GM12891 (cell line): ENCODE measurements at regions not wholly inside any gene's neighbourhood (a gene's known extent, or its start where the extent isn't known, plus 50 kb on each side); places are given as distances from the start of the nearest gene placed in this dataset.

ENCODE experiments used
- POLR2A ChIP-seq: IDR thresholded peaks from 2 replicates; pipeline ENCODE4 v1.6.1; 2011; ENCODE audit warnings: low read depth, low read length, control low read depth
- POLR2AphosphoS5 ChIP-seq: IDR thresholded peaks from 2 replicates; pipeline ENCODE4 v1.6.1; 2011; ENCODE audit warnings: low read depth, low read length, control low read depth
- SPI1 ChIP-seq: IDR thresholded peaks from 2 replicates; pipeline ENCODE4 v1.6.1; 2011; ENCODE audit warnings: low read depth, low read length, control low read depth
- TAF1 ChIP-seq: IDR thresholded peaks from 2 replicates; pipeline ENCODE4 v1.6.1; 2011; ENCODE audit warnings: low read depth, low read length, control low read depth

DNA sequence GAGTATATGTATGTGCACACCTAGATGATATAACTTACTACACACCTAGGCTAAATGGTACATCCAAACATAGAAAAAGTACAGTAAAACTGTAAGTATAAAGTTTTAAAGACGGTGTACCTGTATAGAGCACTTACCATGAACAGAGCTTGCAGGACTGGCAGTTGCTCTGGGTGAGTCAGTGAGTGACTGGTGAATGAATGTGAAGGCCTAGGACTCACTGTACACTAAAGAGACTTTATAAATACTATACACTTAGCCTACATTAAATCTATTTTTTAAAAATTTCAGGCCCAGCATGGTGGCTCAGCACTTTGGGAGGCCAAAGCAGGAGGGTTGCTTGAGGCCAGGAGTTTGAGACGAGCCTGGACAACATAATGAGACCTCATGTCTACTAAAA, 195.3 kb downstream of the FZD1 start:
- TF ChIP-seq POLR2A (no peak), POLR2AphosphoS5 (no peak), TAF1 (no peak), SPI1 (no peak)
